GM18520 (cell line): ENCODE measurements at regions not wholly inside any gene's neighbourhood (a gene's known extent, or its start where the extent isn't known, plus 50 kb on each side); places are given as distances from the start of the nearest gene placed in this dataset.

Source experiments
- ATAC-seq: cut with Tn5 transposase; IDR thresholded peaks from one replicate; pipeline ENCODE4 v1.9.1; 2021; ENCODE audit not compliant: unreplicated experiment

- ATAC-seq = no peak
These were observed 293.1 kb upstream of the N4BP1 start for GRCh38 chr16:48903039-48903438.

GRCh38 chr16:48901712-48902374, 291.9 kb upstream of the N4BP1 start:
- no peak for ATAC-seq

GRCh38 chr16:48899500-48899899, 289.5 kb upstream of the N4BP1 start:
- no peak for ATAC-seq

GRCh38 chr16:48897698-48898205, 287.8 kb upstream of the N4BP1 start:
- no peak for ATAC-seq

- no peak for ATAC-seq
These were observed 285.2 kb upstream of the N4BP1 start for GRCh38 chr16:48895142-48895541.

GRCh38 chr16:48892893-48893292, 282.9 kb upstream of the N4BP1 start:
- no peak for ATAC-seq

- no peak for ATAC-seq
These were observed 277.7 kb upstream of the N4BP1 start for GRCh38 chr16:48887646-48888210.

- no peak for ATAC-seq
These were observed 275.5 kb upstream of the N4BP1 start for GRCh38 chr16:48885471-48885870.

- ATAC-seq = no peak
These were observed 271.3 kb upstream of the N4BP1 start for GRCh38 chr16:48881272-48881671.

- no peak for ATAC-seq
These were observed 269.5 kb upstream of the N4BP1 start for GRCh38 chr16:48879223-48880122.

- no peak for ATAC-seq
These were observed 268.0 kb upstream of the N4BP1 start for GRCh38 chr16:48877946-48878345.

GRCh38 chr16:48870141-48870540, 260.2 kb upstream of the N4BP1 start:
- no peak for ATAC-seq

- ATAC-seq = no peak
These were observed 255.5 kb upstream of the N4BP1 start for GRCh38 chr16:48865520-48865919.

- ATAC-seq = no peak
These were observed 254.1 kb upstream of the N4BP1 start for GRCh38 chr16:48864055-48864454.

- ATAC-seq = no peak
These were observed 252.1 kb upstream of the N4BP1 start for GRCh38 chr16:48862087-48862532.

- no peak for ATAC-seq
These were observed 250.4 kb upstream of the N4BP1 start for GRCh38 chr16:48860341-48860740.

GRCh38 chr16:48852951-48853350, 243.0 kb upstream of the N4BP1 start:
- ATAC-seq = no peak

GRCh38 chr16:48852458-48852857, 242.5 kb upstream of the N4BP1 start:
- ATAC-seq = no peak

- no peak for ATAC-seq
These were observed 240.3 kb upstream of the N4BP1 start for GRCh38 chr16:48850097-48850770.

- ATAC-seq = no peak
These were observed 236.3 kb upstream of the N4BP1 start for GRCh38 chr16:48846277-48846676.

GRCh38 chr16:48845261-48845660, 235.3 kb upstream of the N4BP1 start:
- ATAC-seq = no peak
